ENCODE measurements at regions not wholly inside any gene's neighbourhood (a gene's known extent, or its start where the extent isn't known, plus 50 kb on each side); places are given as distances from the start of the nearest gene placed in this dataset.

DNA sequence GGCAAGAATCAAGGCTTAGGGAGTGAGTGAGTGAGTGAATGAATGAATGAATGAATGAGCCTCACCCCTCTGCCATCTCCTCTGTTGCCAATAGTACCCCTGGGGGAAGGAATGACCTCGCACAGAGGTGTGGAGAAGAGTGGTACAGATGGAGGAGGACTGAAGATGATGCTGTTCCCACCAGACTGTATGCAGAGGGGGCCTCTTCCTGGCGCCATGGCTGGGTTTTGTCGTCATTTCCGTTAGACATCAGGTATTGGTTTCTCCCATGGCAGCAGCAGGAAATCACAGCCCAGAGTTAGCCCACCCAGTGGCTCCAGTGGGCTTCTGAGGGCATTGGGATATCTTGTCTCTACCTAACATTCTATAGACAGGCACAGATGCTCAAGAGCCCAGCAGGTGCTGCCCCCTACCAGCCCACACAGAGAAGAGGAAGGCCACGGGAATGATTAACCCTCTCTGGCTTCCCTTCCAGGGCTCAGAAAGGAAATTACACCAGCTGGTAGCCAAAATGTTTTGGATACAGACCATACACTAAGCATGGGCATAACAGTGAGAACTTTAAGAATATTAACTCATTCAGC is 109.8 kb upstream of the SLC6A11 start:
- no peak overlapping the region for H3K4me3 ChIP-seq (ENCODE audit: low read depth, low read length)
- TF ChIP-seq, protein P1, sequence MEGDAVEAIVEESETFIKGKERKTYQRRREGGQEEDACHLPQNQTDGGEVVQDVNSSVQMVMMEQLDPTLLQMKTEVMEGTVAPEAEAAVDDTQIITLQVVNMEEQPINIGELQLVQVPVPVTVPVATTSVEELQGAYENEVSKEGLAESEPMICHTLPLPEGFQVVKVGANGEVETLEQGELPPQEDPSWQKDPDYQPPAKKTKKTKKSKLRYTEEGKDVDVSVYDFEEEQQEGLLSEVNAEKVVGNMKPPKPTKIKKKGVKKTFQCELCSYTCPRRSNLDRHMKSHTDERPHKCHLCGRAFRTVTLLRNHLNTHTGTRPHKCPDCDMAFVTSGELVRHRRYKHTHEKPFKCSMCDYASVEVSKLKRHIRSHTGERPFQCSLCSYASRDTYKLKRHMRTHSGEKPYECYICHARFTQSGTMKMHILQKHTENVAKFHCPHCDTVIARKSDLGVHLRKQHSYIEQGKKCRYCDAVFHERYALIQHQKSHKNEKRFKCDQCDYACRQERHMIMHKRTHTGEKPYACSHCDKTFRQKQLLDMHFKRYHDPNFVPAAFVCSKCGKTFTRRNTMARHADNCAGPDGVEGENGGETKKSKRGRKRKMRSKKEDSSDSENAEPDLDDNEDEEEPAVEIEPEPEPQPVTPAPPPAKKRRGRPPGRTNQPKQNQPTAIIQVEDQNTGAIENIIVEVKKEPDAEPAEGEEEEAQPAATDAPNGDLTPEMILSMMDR (conservative IDR thresholded peaks at IDR 0.05; ENCODE audit: low read depth, low read length) = peak; percentile 30
- no peak for DNase-seq (ENCODE audit: low read depth)

DNA sequence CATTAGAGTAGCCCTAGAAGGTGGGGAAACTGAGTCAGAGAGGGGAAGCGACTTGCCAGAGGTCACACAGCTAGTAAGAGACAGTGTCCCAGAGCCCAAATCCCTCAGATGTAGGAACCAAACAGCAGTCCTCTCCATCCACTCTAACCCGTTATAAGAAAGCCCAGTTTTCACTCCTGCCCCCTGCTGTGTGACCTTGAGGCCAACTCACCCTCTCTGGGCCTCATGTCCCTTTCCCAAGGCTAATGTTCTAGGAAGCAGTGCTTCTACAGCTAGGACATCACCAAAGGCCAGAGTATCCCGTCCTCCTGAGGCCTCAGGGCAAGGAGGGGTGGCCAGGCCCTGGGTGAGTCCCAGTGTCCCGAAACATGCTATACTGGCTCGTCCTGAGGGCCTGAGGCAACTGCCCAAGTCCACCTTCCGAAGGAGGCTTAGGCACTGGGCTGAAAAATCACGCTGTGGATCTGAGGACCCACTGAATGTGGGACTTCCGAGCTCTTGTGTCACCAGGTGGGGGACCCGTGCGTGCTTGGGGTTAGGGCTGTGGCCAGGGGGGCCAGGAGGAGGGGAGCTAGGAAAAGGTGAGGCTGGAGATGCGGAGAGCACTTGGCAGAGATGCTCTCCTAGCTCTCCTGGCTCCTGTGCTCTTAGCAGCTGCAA is 109.2 kb upstream of the SLC6A11 start:
- TF ChIP-seq, protein P1 (conservative IDR thresholded peaks at IDR 0.05; ENCODE audit: low read depth, low read length) = no peak
- no peak overlapping the region for H3K4me3 ChIP-seq (ENCODE audit: low read depth, low read length)
- no peak for DNase-seq (ENCODE audit: low read depth)

DNA sequence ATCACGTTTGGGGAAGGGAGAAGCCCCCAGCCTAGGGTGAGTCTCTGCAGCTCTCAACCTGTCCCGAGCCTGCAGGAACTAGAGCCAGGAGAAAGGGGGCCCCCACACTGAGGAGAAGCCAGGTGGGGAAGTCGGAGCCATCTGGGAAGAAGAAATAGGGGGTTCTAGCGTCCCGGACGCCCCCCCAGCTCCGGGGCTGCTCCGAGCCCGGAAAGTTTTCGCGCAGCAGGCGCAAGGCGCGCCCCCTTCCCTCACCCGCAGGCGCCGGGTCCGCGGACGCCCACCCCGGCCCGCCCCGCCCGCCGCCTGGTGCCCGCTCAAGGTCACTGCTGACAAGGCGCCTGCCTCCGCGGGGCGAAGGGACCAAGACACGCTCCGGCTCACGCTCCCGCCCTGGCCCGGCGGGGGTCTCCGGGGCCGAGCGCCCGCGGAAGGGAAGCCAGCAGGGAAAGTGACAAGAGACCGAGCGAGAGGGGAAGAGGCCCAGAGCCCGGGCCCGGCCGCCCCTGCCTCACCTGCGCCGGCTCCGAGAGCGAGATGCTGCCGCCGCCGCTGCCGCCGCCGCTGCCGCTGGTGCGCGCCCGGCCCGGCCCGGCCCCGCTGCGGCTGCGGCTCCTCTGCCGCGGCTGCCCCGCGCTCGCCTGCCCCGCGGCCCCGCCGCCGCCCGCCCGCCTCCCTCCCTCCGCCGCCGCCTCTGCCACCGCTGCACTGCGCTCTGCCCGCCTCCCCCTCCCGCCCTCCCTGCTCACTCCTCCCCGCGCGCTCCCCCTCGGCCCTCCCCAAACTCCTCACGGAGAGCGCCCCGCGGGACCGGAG is 108.4 kb upstream of the SLC6A11 start:
- TF ChIP-seq, protein P1 (conservative IDR thresholded peaks at IDR 0.05; ENCODE audit: low read depth, low read length) = no peak
- H3K4me3 ChIP-seq (ENCODE audit: low read depth, low read length) = no peak overlapping the region

DNA sequence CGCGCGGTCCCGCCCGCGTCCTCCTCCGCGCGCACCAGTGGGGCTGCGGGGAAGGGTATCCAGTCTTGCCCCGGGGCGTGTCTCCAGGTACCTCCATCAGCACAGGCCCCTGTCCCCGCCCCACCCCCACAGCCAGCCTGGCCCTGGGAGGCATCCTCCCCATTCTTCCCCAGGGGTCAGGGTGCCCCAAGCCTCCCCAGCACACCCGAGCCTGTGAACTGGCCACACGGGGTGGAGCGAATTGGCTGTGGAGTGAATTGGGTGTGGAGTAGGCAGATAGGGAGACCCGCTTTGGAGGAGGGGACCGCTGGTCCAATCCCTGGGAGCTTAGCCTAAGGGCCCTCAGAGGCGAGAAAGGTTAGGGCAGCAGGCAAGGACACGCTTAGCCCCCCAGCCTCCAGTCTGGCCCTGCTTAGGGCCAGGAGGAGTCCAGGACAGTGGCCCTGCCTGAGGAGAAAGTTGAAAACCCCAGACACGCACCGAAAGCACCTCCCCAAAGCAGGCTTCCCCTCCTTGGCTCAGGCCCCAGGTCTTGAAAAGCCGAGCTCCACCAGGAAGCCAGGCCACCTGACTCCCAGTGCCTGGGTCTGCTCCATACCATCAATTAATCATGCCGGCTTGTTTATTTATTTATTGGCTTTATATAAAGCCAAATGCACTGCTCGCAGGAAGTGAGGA is 107.7 kb upstream of the SLC6A11 start:
- H3K4me3 ChIP-seq (ENCODE audit: low read depth, low read length) = no peak overlapping the region
- TF ChIP-seq, protein P1 (conservative IDR thresholded peaks at IDR 0.05; ENCODE audit: low read depth, low read length) = no peak
- DNase-seq (ENCODE audit: low read depth) = no peak

More for the DNA sequence above, 108.4 kb upstream of the SLC6A11 start:
- no peak for DNase-seq (ENCODE audit: low read depth)

DNA sequence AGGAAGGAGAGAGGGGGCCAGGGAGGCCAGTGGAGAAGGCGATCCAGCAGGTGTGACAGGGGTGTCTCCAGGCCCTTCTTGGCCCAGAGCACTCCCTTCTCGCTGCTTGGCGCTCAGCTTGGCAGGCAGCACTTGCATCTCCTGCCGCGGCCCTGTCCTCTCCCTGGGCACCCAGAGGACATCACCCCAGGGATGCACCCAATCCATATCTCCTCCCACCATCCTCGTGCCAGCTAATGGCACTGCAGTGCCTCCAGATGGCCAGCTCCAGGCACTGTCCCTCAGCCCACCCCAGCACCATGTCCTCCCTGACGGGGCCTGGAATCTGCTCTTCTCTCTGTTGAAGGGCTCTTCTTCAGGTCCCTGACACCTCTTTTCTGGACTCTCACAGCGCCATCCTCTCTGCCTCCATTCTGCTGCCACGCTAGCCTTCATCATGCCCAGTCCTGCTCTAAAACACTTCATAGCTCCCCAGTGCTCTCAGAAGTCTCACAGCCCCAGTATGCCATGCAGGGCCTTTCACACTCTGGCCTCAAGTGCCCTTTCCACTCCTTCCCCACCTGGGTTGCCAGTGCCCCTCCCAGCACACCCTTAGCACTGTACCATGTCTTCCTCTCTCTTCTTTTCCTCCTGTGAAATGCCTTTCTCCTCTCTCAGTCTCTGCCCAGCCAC is 106.8 kb upstream of the SLC6A11 start:
- TF ChIP-seq, protein P1 (conservative IDR thresholded peaks at IDR 0.05; ENCODE audit: low read depth, low read length) = no peak
- no peak for DNase-seq (ENCODE audit: low read depth)
- H3K4me3 ChIP-seq (ENCODE audit: low read depth, low read length) = no peak overlapping the region

DNA sequence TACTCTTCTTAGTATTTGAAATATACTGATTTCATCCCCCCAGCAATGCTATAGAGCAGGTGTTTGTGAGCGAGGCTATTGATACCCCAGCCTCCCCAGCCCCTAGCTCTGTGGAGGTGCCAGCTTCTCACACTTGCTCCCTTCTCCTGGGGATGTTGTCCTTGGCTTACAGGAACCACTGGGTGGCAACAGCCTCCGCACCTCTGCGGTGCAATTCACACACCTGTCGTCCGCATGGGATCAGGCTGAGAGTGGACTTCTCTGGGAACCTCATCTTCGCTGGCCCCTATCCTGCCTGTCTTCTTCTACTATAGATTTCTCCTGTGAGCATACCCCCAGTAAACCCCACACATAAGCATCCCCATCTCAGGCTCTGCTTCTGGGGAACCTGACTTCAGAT is 103.9 kb upstream of the SLC6A11 start:
- H3K4me3 ChIP-seq (ENCODE audit: low read depth, low read length) = no peak overlapping the region
- TF ChIP-seq, protein P1 (conservative IDR thresholded peaks at IDR 0.05; ENCODE audit: low read depth, low read length) = no peak
- no peak for DNase-seq (ENCODE audit: low read depth)

Measured in epithelial cell of proximal tubule (primary cell).